GM10266 (cell line): ENCODE measurements at regions not wholly inside any gene's neighbourhood (a gene's known extent, or its start where the extent isn't known, plus 50 kb on each side); places are given as distances from the start of the nearest gene placed in this dataset.

Experiments
- DNase-seq: peaks from one replicate; pipeline ENCODE4 v3.0.0; 2012; ENCODE audit errors: extremely low spot score
- CTCF ChIP-seq: IDR thresholded peaks from 2 replicates; pipeline ENCODE4 v1.5.1; 2012; ENCODE audit warnings: mild to moderate bottlenecking, low read depth; ENCODE audit not compliant: control insufficient read depth, insufficient read depth; ENCODE audit errors: missing control alignments

- no peak for TF ChIP-seq CTCF
- no peak for DNase-seq
Observed at GRCh38 chr1:105337420-105337819, 1587.7 kb downstream of the AMY1C start.

- no peak for TF ChIP-seq CTCF
- no peak for DNase-seq
Observed at GRCh38 chr1:105343317-105343716, 1593.6 kb downstream of the AMY1C start.

GRCh38 chr1:105359457-105359856 is 1609.8 kb downstream of the AMY1C start:
- DNase-seq, result no peak
- no peak for TF ChIP-seq CTCF

GRCh38 chr1:105362438-105362837 is 1612.7 kb downstream of the AMY1C start:
- no peak for TF ChIP-seq CTCF
- DNase-seq, result no peak

GRCh38 chr1:105368446-105368845 is 1618.7 kb downstream of the AMY1C start:
- no peak for DNase-seq

GRCh38 chr1:105373681-105374080 is 1624.0 kb downstream of the AMY1C start:
- TF ChIP-seq CTCF, result no peak
- no peak for DNase-seq

More at GRCh38 chr1:105368446-105368845, 1618.7 kb downstream of the AMY1C start:
- no peak for TF ChIP-seq CTCF

GRCh38 chr1:105386489-105386888 is 1636.8 kb downstream of the AMY1C start:
- no peak for TF ChIP-seq CTCF
- no peak for DNase-seq
